GM23248 (cell line): ENCODE measurements at regions not wholly inside any gene's neighbourhood (a gene's known extent, or its start where the extent isn't known, plus 50 kb on each side); places are given as distances from the start of the nearest gene placed in this dataset.

Source experiments
- EZH2 ChIP-seq: fragments of 200-600 bp; sonication (generic); IDR thresholded peaks from 2 replicates; pipeline ENCODE4 v1.6.1; 2018; ENCODE audit warnings: antibody characterized with exemption, mild to moderate bottlenecking; ENCODE audit not compliant: insufficient read depth, poor library complexity, severe bottlenecking
- EZH2phosphoT487 ChIP-seq: fragments of 200-600 bp; sonication (generic); IDR thresholded peaks from 2 replicates; pipeline ENCODE4 v1.6.1; 2018; ENCODE audit warnings: antibody characterized with exemption, moderate library complexity, mild to moderate bottlenecking, low read depth; ENCODE audit not compliant: insufficient read depth

- no peak for TF ChIP-seq EZH2phosphoT487
- TF ChIP-seq EZH2: no peak
Measured at GRCh38 chrX:137969191-137969590, 403.3 kb downstream of the ZIC3 start.
